PFSK-1 (cell line): ENCODE measurements at regions not wholly inside any gene's neighbourhood (a gene's known extent, or its start where the extent isn't known, plus 50 kb on each side); places are given as distances from the start of the nearest gene placed in this dataset.

Experiments
- FOXP2 ChIP-seq: optimal IDR thresholded peaks from 2 replicates; pipeline ENCODE3; 2011; ENCODE audit warnings: borderline replicate concordance, control low read depth, inconsistent platforms; ENCODE audit not compliant: insufficient read depth; ENCODE audit errors: extremely low read length, extremely low read depth
- POLR2AphosphoS5 ChIP-seq: IDR thresholded peaks from 2 replicates; pipeline ENCODE4 v1.6.1; 2012; ENCODE audit warnings: low read depth, mild to moderate bottlenecking, control low read depth, low read length, moderate library complexity
- SIN3A ChIP-seq: IDR thresholded peaks from 2 replicates; pipeline ENCODE4 v1.6.1; 2012; ENCODE audit warnings: mild to moderate bottlenecking, low read length, moderate library complexity, borderline replicate concordance; ENCODE audit not compliant: insufficient read depth
- TAF1 ChIP-seq: IDR thresholded peaks from 2 replicates; pipeline ENCODE4 v1.6.1; 2012; ENCODE audit warnings: low read length, control low read depth, borderline replicate concordance; ENCODE audit not compliant: insufficient read depth
- TF ChIP-seq, protein P1 (sequence below), 2 experiments: IDR thresholded peaks; 2 replicates each; pipeline versions ENCODE4 v1.6.1 to v1.8.0; 2011 to 2012; ENCODE audit warnings: low read depth in 2 of 2, low read length in 2 of 2, control low read depth in 1 of 2, inconsistent platforms in 1 of 2, mild to moderate bottlenecking in 1 of 2, moderate library complexity in 1 of 2; ENCODE audit not compliant: insufficient read depth in 1 of 2

DNA sequence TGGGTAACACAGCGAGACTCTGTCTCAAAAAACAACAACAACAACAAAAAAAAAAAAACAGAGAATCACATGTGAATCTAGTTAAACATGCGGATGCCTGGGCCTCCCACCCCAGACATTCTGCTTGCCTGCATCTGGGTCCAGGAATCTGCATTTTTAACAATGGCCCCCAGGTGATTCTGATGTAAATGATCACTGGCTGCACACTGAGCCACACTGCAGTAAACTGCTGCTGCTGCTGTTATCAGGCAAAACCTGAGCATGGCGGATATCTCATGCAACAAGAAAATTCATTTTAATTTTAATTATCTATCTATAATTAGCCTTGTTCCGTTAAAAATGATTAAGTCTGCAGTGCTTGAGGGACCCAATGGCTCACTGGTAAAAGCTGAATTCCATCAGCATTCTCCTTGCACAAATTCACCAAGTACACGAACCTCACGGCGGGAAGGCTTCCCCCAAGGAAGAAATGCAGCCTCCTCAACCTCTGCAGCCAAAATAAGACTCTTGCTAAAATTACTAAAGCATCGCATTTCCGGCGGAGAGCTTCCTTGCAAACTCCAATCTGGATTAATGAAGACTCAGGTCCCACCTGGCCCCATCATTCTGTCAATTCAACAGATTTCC is 81.6 kb upstream of the SNX9 start:
- TF ChIP-seq SIN3A: no peak
- no peak for TF ChIP-seq TAF1
- TF ChIP-seq POLR2AphosphoS5: no peak
- TF ChIP-seq, protein P1, sequence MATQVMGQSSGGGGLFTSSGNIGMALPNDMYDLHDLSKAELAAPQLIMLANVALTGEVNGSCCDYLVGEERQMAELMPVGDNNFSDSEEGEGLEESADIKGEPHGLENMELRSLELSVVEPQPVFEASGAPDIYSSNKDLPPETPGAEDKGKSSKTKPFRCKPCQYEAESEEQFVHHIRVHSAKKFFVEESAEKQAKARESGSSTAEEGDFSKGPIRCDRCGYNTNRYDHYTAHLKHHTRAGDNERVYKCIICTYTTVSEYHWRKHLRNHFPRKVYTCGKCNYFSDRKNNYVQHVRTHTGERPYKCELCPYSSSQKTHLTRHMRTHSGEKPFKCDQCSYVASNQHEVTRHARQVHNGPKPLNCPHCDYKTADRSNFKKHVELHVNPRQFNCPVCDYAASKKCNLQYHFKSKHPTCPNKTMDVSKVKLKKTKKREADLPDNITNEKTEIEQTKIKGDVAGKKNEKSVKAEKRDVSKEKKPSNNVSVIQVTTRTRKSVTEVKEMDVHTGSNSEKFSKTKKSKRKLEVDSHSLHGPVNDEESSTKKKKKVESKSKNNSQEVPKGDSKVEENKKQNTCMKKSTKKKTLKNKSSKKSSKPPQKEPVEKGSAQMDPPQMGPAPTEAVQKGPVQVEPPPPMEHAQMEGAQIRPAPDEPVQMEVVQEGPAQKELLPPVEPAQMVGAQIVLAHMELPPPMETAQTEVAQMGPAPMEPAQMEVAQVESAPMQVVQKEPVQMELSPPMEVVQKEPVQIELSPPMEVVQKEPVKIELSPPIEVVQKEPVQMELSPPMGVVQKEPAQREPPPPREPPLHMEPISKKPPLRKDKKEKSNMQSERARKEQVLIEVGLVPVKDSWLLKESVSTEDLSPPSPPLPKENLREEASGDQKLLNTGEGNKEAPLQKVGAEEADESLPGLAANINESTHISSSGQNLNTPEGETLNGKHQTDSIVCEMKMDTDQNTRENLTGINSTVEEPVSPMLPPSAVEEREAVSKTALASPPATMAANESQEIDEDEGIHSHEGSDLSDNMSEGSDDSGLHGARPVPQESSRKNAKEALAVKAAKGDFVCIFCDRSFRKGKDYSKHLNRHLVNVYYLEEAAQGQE (IDR thresholded peaks at IDR 0.05; ENCODE audit: insufficient read depth in 1 of 2, low read depth in 2 of 2, low read length in 2 of 2): no peak
- no peak for TF ChIP-seq FOXP2

DNA sequence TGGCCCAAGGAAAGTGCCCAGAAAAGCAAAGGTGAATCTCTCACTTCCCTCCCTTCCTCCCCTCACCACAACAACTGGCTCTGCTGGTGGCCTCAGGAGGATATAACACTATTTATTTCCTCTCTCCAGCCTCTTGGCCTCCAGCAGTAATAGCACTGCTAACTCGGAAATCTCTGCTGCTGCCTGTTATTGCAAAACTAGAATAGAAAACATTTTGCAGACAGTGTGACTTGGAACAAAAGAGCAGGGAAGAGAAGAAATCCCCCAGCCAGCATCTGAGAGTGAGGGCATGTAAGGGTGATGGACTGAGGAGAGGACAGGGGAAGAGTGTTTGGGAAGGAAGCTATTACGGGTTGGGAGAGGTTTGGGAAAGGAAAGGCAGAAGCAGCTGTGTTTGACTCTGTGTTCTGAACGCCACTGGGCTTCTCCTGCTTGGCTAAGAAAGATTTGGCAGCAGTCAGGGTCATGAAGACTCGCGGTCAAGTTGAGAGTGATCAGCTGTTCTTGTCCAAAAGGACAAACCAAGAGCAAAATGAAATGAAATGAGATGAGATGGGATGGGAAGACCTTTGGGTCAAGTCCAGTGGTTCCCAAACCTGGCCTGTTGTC is 81.0 kb upstream of the SNX9 start:
- TF ChIP-seq, protein P1 (IDR thresholded peaks at IDR 0.05; ENCODE audit: insufficient read depth in 1 of 2, low read depth in 2 of 2, low read length in 2 of 2): no peak
- TF ChIP-seq SIN3A (no peak), POLR2AphosphoS5 (no peak), TAF1 (no peak), FOXP2 (no peak)

DNA sequence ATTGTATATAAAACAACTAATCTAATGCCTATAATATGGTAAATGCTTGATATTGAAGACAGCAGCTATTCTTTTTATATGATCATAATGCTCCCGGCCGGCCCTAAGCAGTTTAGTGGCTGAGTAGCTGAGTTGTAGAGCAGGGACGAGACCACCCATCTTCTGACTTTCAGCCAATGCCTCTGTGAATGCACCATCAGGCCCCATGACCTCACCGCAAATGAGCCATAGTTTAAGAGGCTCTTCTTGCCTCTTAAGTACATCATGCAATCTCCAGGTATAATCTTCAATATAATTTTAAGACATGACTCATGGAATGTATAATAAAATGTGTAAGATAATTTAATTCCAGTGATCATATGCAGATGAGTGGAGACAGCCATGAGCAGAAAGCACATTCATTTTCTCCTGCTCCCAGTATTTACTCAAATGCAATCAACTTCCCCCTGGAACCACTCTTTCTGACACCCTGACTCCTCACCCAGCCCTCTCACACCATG is 78.9 kb upstream of the SNX9 start:
- TF ChIP-seq TAF1: no peak
- no peak for TF ChIP-seq POLR2AphosphoS5
- TF ChIP-seq FOXP2: no peak
- TF ChIP-seq, protein P1 (IDR thresholded peaks at IDR 0.05; ENCODE audit: insufficient read depth in 1 of 2, low read depth in 2 of 2, low read length in 2 of 2): no peak
- TF ChIP-seq SIN3A: no peak

DNA sequence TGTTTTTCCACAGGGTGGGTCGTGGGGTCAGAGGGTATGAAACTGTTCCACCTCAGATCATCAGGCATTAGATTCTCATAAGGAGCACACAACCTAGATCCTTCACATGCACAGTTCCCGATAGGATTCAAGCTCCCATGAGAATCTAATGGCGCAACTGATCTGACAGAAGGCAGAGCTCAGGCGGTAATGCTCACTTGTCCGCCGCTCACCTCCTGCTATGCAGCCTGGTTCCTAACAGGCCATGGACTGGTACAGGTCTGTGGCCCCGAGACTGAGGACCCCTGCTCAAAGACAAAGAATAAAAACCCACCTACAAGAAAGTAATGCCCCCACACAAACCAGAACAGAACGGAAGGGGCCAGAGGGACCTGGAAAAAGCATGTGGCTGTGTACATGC is 76.1 kb upstream of the SNX9 start:
- TF ChIP-seq TAF1 (no peak), POLR2AphosphoS5 (no peak), FOXP2 (no peak), SIN3A (no peak)
- TF ChIP-seq, protein P1 (IDR thresholded peaks at IDR 0.05; ENCODE audit: insufficient read depth in 1 of 2, low read depth in 2 of 2, low read length in 2 of 2): no peak

DNA sequence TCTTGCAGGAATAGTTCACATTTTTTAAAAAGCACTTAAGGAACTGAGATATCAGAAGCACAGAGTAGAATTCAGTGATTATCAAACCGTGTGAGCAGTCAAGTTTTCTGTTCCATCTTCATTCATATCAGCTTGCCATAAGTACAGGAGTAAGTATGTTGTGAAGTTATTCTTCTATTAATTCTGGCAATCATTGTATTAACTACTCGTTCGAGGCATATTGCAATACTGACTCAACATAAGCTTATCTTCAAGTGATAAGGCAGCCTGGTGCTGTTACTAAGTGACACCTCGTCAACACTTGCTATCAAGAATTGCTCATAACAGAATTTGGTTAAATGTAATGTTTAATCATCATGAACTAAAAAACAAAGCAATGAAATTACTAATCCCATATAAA is 75.7 kb upstream of the SNX9 start:
- no peak for TF ChIP-seq SIN3A
- TF ChIP-seq, protein P1 (IDR thresholded peaks at IDR 0.05; ENCODE audit: insufficient read depth in 1 of 2, low read depth in 2 of 2, low read length in 2 of 2): no peak
- TF ChIP-seq POLR2AphosphoS5: no peak
- no peak for TF ChIP-seq TAF1
- TF ChIP-seq FOXP2: no peak
